ENCODE measurements at regions not wholly inside any gene's neighbourhood (a gene's known extent, or its start where the extent isn't known, plus 50 kb on each side); places are given as distances from the start of the nearest gene placed in this dataset.

GRCh38 chr6:166733900-166734299 is 106.8 kb upstream of the RPS6KA2 start:
- TF ChIP-seq CTCF (IDR thresholded peaks at IDR 0.05) = no peak
- no peak for TF ChIP-seq EP300 (IDR thresholded peaks at IDR 0.05)
- TF ChIP-seq POLR2A (IDR thresholded peaks at IDR 0.05) = no peak
- no peak for TF ChIP-seq POLR2AphosphoS5 (IDR thresholded peaks at IDR 0.05)
